K562 (cell line): ENCODE measurements at regions not wholly inside any gene's neighbourhood (a gene's known extent, or its start where the extent isn't known, plus 50 kb on each side); places are given as distances from the start of the nearest gene placed in this dataset.
A peak's percentile ranks its signal among the peaks of the same experiment; 100 is the strongest.

Experiments
- ATAC-seq: fragments of 200-7000 bp; cut with Tn5 transposase; 3 replicates; pipeline ENCODE4 v1.9.1; 2020; ENCODE audit warnings: moderate library complexity
- BruUV-seq: library from RNA; stranded (reverse); fragments of 400-500 nt; replicated peaks from 2 replicates; lab custom pipeline; 2021; lab: Mats Ljungman, UMichigan
- CTCF ChIA-PET: fragments of 300-600 bp; formaldehyde crosslinking; extraction: SDS; loops from one replicate; lab custom pipeline; 2021; ENCODE audit warnings: low intra/inter-chr PET ratio; lab: Yijun Ruan, JAX
- POLR2A ChIA-PET: fragments of 300-600, 350-650 bp; sonication (Branson Sonifier 250); formaldehyde crosslinking; extraction: SDS; loops from one replicate; lab custom pipeline; 2021; ENCODE audit warnings: antibody characterized with exemption, inconsistent platforms; lab: Yijun Ruan, JAX
- DNase-seq, 4 experiments: peaks; one replicate each; pipeline versions ENCODE4 v3.0.0 to v3.0.0-alpha.2; 2011 to 2018; ENCODE audit warnings: low spot score in 3 of 4, mixed read lengths in 3 of 4; ENCODE audit errors: extremely low read depth in 1 of 4
- FAIRE-seq: peaks from 2 replicates; lab custom pipeline; 2011; peaks lifted over from hg19 to GRCh38; lab: Jason Lieb, UNC
- H2AFZ ChIP-seq: 2 replicates; pipeline ENCODE4 v1.6.0; 2011; ENCODE audit warnings: low read depth, low read length, control low read depth, inconsistent platforms
- H3K27ac ChIP-seq: fragments of 200-600 bp; 3 replicates; pipeline ENCODE4 v1.8.0; 2011; ENCODE audit warnings: low read depth, mild to moderate bottlenecking, control low read depth, inconsistent platforms, low read length, moderate library complexity, mixed read lengths; ENCODE audit errors: extremely low read depth
- H3K27me3 ChIP-seq, 2 experiments: fragments of 300-600 bp in 1 of 2; 2 replicates in 1 of 2; 3 replicates in 1 of 2; pipeline versions ENCODE4 v1.6.0 to v1.8.0; 2011; ENCODE audit warnings: inconsistent platforms in 2 of 2, low read length in 2 of 2, mild to moderate bottlenecking in 1 of 2, mixed read lengths in 1 of 2, moderate library complexity in 1 of 2; ENCODE audit not compliant: control insufficient read depth in 2 of 2, insufficient read depth in 2 of 2
- H3K36me3 ChIP-seq: fragments of 300-600 bp; 3 replicates; pipeline ENCODE4 v1.8.0; 2011; ENCODE audit warnings: mild to moderate bottlenecking, low read length, inconsistent platforms; ENCODE audit not compliant: control insufficient read depth, insufficient read depth
- H3K4me1 ChIP-seq, 2 experiments: fragments of 200-600 bp in 1 of 2; replicated peaks in 1 of 2; 2 replicates in 1 of 2; 3 replicates in 1 of 2; pipeline versions ENCODE4 v1.5.1 to v1.8.0; 2011; ENCODE audit warnings: inconsistent platforms in 2 of 2, low read length in 2 of 2, mild to moderate bottlenecking in 1 of 2, mixed read lengths in 1 of 2, moderate library complexity in 1 of 2; ENCODE audit not compliant: control insufficient read depth in 2 of 2, insufficient read depth in 2 of 2
- H3K4me2 ChIP-seq: 2 replicates; pipeline ENCODE4 v1.6.1; 2011; ENCODE audit warnings: low read length, control low read depth, inconsistent platforms, mixed read lengths; ENCODE audit not compliant: insufficient read depth
- H3K4me3 ChIP-seq: fragments of 200-600 bp; sonication (generic), shearing (Covaris generic); 2 replicates; pipeline ENCODE4 v1.5.1; 2016; ENCODE audit warnings: control low read depth, inconsistent platforms
- H3K79me2 ChIP-seq: fragments of 200-600 bp; 3 replicates; pipeline ENCODE4 v1.8.0; 2011; ENCODE audit warnings: low read length, inconsistent platforms; ENCODE audit not compliant: control insufficient read depth, insufficient read depth
- H3K9ac ChIP-seq, 2 experiments: 2 replicates each; pipeline versions ENCODE4 v1.6.0 to v1.6.1; 2011; ENCODE audit warnings: low read depth in 2 of 2, low read length in 2 of 2, control low read depth in 1 of 2, inconsistent platforms in 1 of 2, mild to moderate bottlenecking in 1 of 2, mixed read lengths in 1 of 2; ENCODE audit not compliant: insufficient read depth in 1 of 2
- H3K9me1 ChIP-seq: one replicate; pipeline ENCODE4 v1.6.0; 2011; ENCODE audit warnings: inconsistent platforms, mild to moderate bottlenecking, low read length, moderate library complexity; ENCODE audit not compliant: control insufficient read depth, insufficient read depth
- H3K9me3 ChIP-seq: replicated peaks from 2 replicates; pipeline ENCODE4 v1.5.1; 2011; ENCODE audit warnings: low read depth, low read length, inconsistent platforms; ENCODE audit not compliant: control insufficient read depth, insufficient read depth
- H4K20me1 ChIP-seq: replicated peaks from 2 replicates; pipeline ENCODE4 v1.6.1; 2011; ENCODE audit warnings: low read length, inconsistent platforms, mixed read lengths; ENCODE audit not compliant: control insufficient read depth, insufficient read depth
- ATF2 ChIP-seq: sonication (generic); formaldehyde crosslinking; IDR thresholded peaks from 2 replicates; pipeline ENCODE4 v1.8.1; 2022; ENCODE audit warnings: missing genetic modification reagents
- BCLAF1 ChIP-seq, 2 experiments: fragments of 450-650 bp in 1 of 2; IDR thresholded peaks; 2 replicates each; pipeline ENCODE4 v1.6.1; 2011 to 2017; ENCODE audit warnings: low read depth in 2 of 2, antibody characterized with exemption in 1 of 2, borderline replicate concordance in 1 of 2, low read length in 1 of 2, mild to moderate bottlenecking in 1 of 2, mixed read lengths in 1 of 2; ENCODE audit not compliant: control insufficient read depth in 1 of 2
- CBFA2T2 ChIP-seq: fragments of 450-650 bp; conservative IDR thresholded peaks from 2 replicates; pipeline ENCODE4 v1.6.1; 2017; ENCODE audit warnings: mild to moderate bottlenecking
- CXXC5 ChIP-seq: fragments of 250-450 bp; sonication (Bioruptor Pico); IDR thresholded peaks from 2 replicates; pipeline ENCODE4 v1.8.0; 2022; ENCODE audit warnings: inconsistent platforms, mild to moderate bottlenecking, moderate library complexity
- DEAF1 ChIP-seq: fragments of 450-650 bp; formaldehyde crosslinking; IDR thresholded peaks from 2 replicates; pipeline ENCODE4 v1.4.0; 2020; ENCODE audit warnings: mild to moderate bottlenecking, moderate library complexity
- KLF6 ChIP-seq: fragments of 250-450 bp; sonication (Bioruptor Pico); IDR thresholded peaks from 2 replicates; pipeline ENCODE4 v1.4.0; 2020; ENCODE audit warnings: mild to moderate bottlenecking, moderate library complexity, borderline replicate concordance
- NCOA6 ChIP-seq: fragments of 450-650 bp; IDR thresholded peaks from 2 replicates; pipeline ENCODE4 v1.6.1; 2017; ENCODE audit warnings: mild to moderate bottlenecking
- NR4A1 ChIP-seq, 2 experiments: fragments of 250-450 bp in 1 of 2; fragments of 450-650 bp in 1 of 2; sonication (Bioruptor Pico) in 1 of 2; IDR thresholded peaks; 2 replicates each; pipeline versions ENCODE4 v1.4.0 to v1.6.1; 2016 to 2020; ENCODE audit warnings: mild to moderate bottlenecking in 2 of 2, missing compliant biosample characterization in 1 of 2, missing genetic modification characterization in 1 of 2, moderate library complexity in 1 of 2
- WGBS: fragments of 100-300 bp; shearing (Covaris generic); methylation state at CpG from one replicate; pipeline ENCODE4 v1.1.6; 2016; ENCODE audit warnings: low coverage, mixed read lengths; ENCODE audit not compliant: insufficient coverage; ENCODE audit errors: missing lambda C conversion rate; 5-methylcytosine and 5-hydroxymethylcytosine counted together
- in situ Hi-C: fragments of 300-500 bp; cut with MboI; formaldehyde crosslinking; loops from 4 replicates; pipeline ENCODE4 v1.15.0; 2018; ENCODE audit warnings: inconsistent platforms, mixed read lengths
- intact Hi-C: fragments of 100-400 bp; cut with micrococcal nuclease; formaldehyde crosslinking; loops from 2 replicates; pipeline ENCODE4 v1.14.2; 2022

GRCh38 chr10:64535131-64535867 lies 1014.1 kb downstream of the REEP3 start:
- intact Hi-C loops, result no loop called here
- in situ Hi-C loops, result no loop called here
- peak; percentile 68 for ATAC-seq
- H3K4me2 ChIP-seq, result no peak overlapping the region
- no peak for TF ChIP-seq BCLAF1 (IDR thresholded peaks at IDR 0.05; ENCODE audit: borderline replicate concordance in 1 of 2, control insufficient read depth in 1 of 2, low read depth in 2 of 2, low read length in 1 of 2)
- no peak for TF ChIP-seq KLF6
- TF ChIP-seq NR4A1 (CRISPR knock-in tag; IDR thresholded peaks at IDR 0.05), result no peak
- no peak for TF ChIP-seq NR4A1 (tag; IDR thresholded peaks at IDR 0.05)
- no peak for TF ChIP-seq NCOA6
- TF ChIP-seq DEAF1 (CRISPR knock-in tag), result no peak
- TF ChIP-seq CXXC5 (CRISPR knock-in tag), result no peak
- TF ChIP-seq ATF2 (CRISPR knock-in tag), result no peak
- no peak for TF ChIP-seq CBFA2T2
- H3K27ac ChIP-seq, result no peak overlapping the region
- H2AFZ ChIP-seq, result peak overlapping the region; percentile 63
- no peaks in the 10 kb centered on the region for H3K27me3 ChIP-seq
- no peaks in the 10 kb centered on the region for H3K9me3 ChIP-seq
- ChIA-PET POLR2A (no interaction called here), CTCF (no interaction called here)
- 75% methylated on average over 9 of the region's 9 CpGs for WGBS
- DNase-seq, result no peak
- H3K4me1 ChIP-seq, result no peaks in the 10 kb centered on the region
- no peak overlapping the region for H3K4me3 ChIP-seq
- no peaks in the 10 kb centered on the region for H4K20me1 ChIP-seq
- no TSS peak for BruUV-seq
- H3K79me2 ChIP-seq, result no peaks in the 10 kb centered on the region
- FAIRE-seq, result no peak
- H3K36me3 ChIP-seq, result no peaks in the 10 kb centered on the region
- H3K9ac ChIP-seq, result no peak overlapping the region
- no peaks in the 10 kb centered on the region for H3K9me1 ChIP-seq
